Naive B cell (primary cell): ENCODE measurements at regions not wholly inside any gene's neighbourhood (a gene's known extent, or its start where the extent isn't known, plus 50 kb on each side); places are given as distances from the start of the nearest gene placed in this dataset.

Source experiments
- ATAC-seq, 2 donors: fragments of 150-1000 bp; cut with Tn5 transposase; 2 replicates each; pipeline ENCODE4 v1.10.0; 2021; ENCODE audit warnings: low read depth in 2 of 2, mild to moderate bottlenecking in 2 of 2, moderate library complexity in 2 of 2
- DNase-seq: peaks from one replicate; pipeline ENCODE4 v3.0.0; 2022
- H3K27ac Mint-ChIP-seq, 6 donors: one replicate each; pipeline ENCODE4 v1.8.0; 2020 to 2022; ENCODE audit warnings: mild to moderate bottlenecking in 6 of 6, mixed read lengths in 6 of 6, moderate library complexity in 5 of 6, inconsistent platforms in 2 of 6
- H3K27me3 Mint-ChIP-seq, 3 donors: one replicate each; pipeline ENCODE4 v1.8.0; 2021 to 2022; ENCODE audit warnings: mixed read lengths in 3 of 3, mild to moderate bottlenecking in 1 of 3
- H3K36me3 Mint-ChIP-seq, 2 donors: one replicate each; pipeline ENCODE4 v1.8.0; 2020 to 2022; ENCODE audit warnings: mixed read lengths in 2 of 2, inconsistent platforms in 1 of 2, mild to moderate bottlenecking in 1 of 2
- H3K4me1 Mint-ChIP-seq, 3 donors: one replicate each; pipeline ENCODE4 v1.8.0; 2020 to 2022; ENCODE audit warnings: mixed read lengths in 3 of 3, inconsistent platforms in 1 of 3, mild to moderate bottlenecking in 1 of 3, moderate library complexity in 1 of 3
- H3K4me3 Mint-ChIP-seq, 8 donors: one replicate each; pipeline ENCODE4 v1.8.0; 2020 to 2022; ENCODE audit warnings: mild to moderate bottlenecking in 8 of 8, mixed read lengths in 8 of 8, moderate library complexity in 8 of 8, inconsistent platforms in 2 of 8
- H3K9me3 Mint-ChIP-seq, 7 donors: one replicate each; pipeline ENCODE4 v1.8.0; 2020 to 2022; ENCODE audit warnings: mixed read lengths in 7 of 7, mild to moderate bottlenecking in 5 of 7, inconsistent platforms in 2 of 7, moderate library complexity in 1 of 7

GRCh38 chr5:125394661-125395280, 648.3 kb upstream of the ZNF608 start:
- no peak for ATAC-seq
- H3K36me3 Mint-ChIP-seq: peaks cover 0 to 7% of the 10 kb centered on the region in 2 donors
- H3K27me3 Mint-ChIP-seq: peaks cover 0 to 6% (median 0%) of the 10 kb centered on the region in 3 donors

GRCh38 chr5:125396462-125396861, 650.0 kb upstream of the ZNF608 start:
- Mint-ChIP-seq H3K4me3 (no peak overlapping the region), H3K27me3 (peaks cover 0 to 6% (median 0%) of the 10 kb centered on the region in 3 donors), H3K4me1 (peaks cover 0 to 5% (median 0%) of the 10 kb centered on the region in 3 donors), H3K9me3 (peaks cover 4 to 15% (median 7%) of the 10 kb centered on the region in 7 donors), H3K36me3 (peaks cover 0 to 7% of the 10 kb centered on the region in 2 donors), H3K27ac (no peak overlapping the region)
- ATAC-seq (no peak), DNase-seq (no peak)

More at GRCh38 chr5:125394661-125395280, 648.3 kb upstream of the ZNF608 start:
- peaks cover 0 to 5% (median 0%) of the 10 kb centered on the region in 3 donors for H3K4me1 Mint-ChIP-seq
- H3K4me3 Mint-ChIP-seq: no peak overlapping the region
- no peak overlapping the region for H3K27ac Mint-ChIP-seq
- H3K9me3 Mint-ChIP-seq: peaks cover 4 to 15% (median 7%) of the 10 kb centered on the region in 7 donors
- DNase-seq: no peak

- Mint-ChIP-seq H3K9me3 (peaks cover 4 to 15% (median 5%) of the 10 kb centered on the region in 7 donors), H3K36me3 (peaks cover 0 to 7% of the 10 kb centered on the region in 2 donors), H3K27me3 (peaks cover 0 to 6% (median 0%) of the 10 kb centered on the region in 3 donors), H3K4me1 (peaks cover 0 to 5% (median 0%) of the 10 kb centered on the region in 3 donors), H3K4me3 (no peak overlapping the region), H3K27ac (no peak overlapping the region)
- no peak for DNase-seq
- no peak for ATAC-seq
Measured at GRCh38 chr5:125398466-125398865, 652.0 kb upstream of the ZNF608 start.

- Mint-ChIP-seq H3K36me3 (peaks cover 0 to 7% of the 10 kb centered on the region in 2 donors), H3K4me1 (no peaks in the 10 kb centered on the region), H3K27me3 (no peaks in the 10 kb centered on the region), H3K27ac (peak overlapping the region in 1 of 6 donors; percentile 47), H3K4me3 (no peak overlapping the region), H3K9me3 (peaks cover 0 to 15% (median 6%) of the 10 kb centered on the region in 7 donors)
- no peak for ATAC-seq
- no peak for DNase-seq
Measured at GRCh38 chr5:125399885-125400284, 653.4 kb upstream of the ZNF608 start.

- ATAC-seq (no peak), DNase-seq (no peak)
- no peak overlapping the region for H3K27ac Mint-ChIP-seq
- H3K4me3 Mint-ChIP-seq: no peak overlapping the region
- H3K9me3 Mint-ChIP-seq: peaks cover 0 to 11% (median 3%) of the 10 kb centered on the region in 7 donors
- no peaks in the 10 kb centered on the region for H3K27me3 Mint-ChIP-seq
- H3K4me1 Mint-ChIP-seq: no peaks in the 10 kb centered on the region
- no peaks in the 10 kb centered on the region for H3K36me3 Mint-ChIP-seq
Measured at GRCh38 chr5:125401724-125402622, 655.5 kb upstream of the ZNF608 start.

GRCh38 chr5:125402787-125403186, 656.3 kb upstream of the ZNF608 start:
- Mint-ChIP-seq H3K4me3 (no peak overlapping the region), H3K9me3 (peaks cover 0 to 10% (median 3%) of the 10 kb centered on the region in 7 donors), H3K36me3 (no peaks in the 10 kb centered on the region), H3K27ac (no peak overlapping the region), H3K4me1 (no peaks in the 10 kb centered on the region), H3K27me3 (no peaks in the 10 kb centered on the region)
- ATAC-seq (no peak), DNase-seq (no peak)

GRCh38 chr5:125404056-125404455, 657.6 kb upstream of the ZNF608 start:
- DNase-seq (no peak), ATAC-seq (no peak)
- peaks cover 0 to 10% (median 3%) of the 10 kb centered on the region in 7 donors for H3K9me3 Mint-ChIP-seq
- H3K36me3 Mint-ChIP-seq: no peaks in the 10 kb centered on the region
- no peak overlapping the region for H3K4me3 Mint-ChIP-seq
- H3K27ac Mint-ChIP-seq: no peak overlapping the region
- H3K27me3 Mint-ChIP-seq: no peaks in the 10 kb centered on the region
- no peaks in the 10 kb centered on the region for H3K4me1 Mint-ChIP-seq

- Mint-ChIP-seq H3K9me3 (peaks cover 0 to 10% (median 3%) of the 10 kb centered on the region in 7 donors), H3K4me1 (peaks cover 17 to 24% (median 21%) of the 10 kb centered on the region in 3 donors), H3K27me3 (peaks cover 0 to 7% (median 0%) of the 10 kb centered on the region in 3 donors), H3K36me3 (no peaks in the 10 kb centered on the region), H3K27ac (no peak overlapping the region), H3K4me3 (no peak overlapping the region)
- DNase-seq: no peak
- no peak for ATAC-seq
Measured at GRCh38 chr5:125408448-125409233, 662.2 kb upstream of the ZNF608 start.

- H3K4me3 Mint-ChIP-seq: no peak overlapping the region
- ATAC-seq: no peak
Measured at GRCh38 chr5:125409234-125409860, 662.9 kb upstream of the ZNF608 start.

GRCh38 chr5:125409861-125410536, 663.6 kb upstream of the ZNF608 start:
- peaks cover 17 to 25% (median 21%) of the 10 kb centered on the region in 3 donors for H3K4me1 Mint-ChIP-seq
- H3K9me3 Mint-ChIP-seq: peaks cover 0 to 7% (median 3%) of the 10 kb centered on the region in 7 donors
- ATAC-seq (no peak), DNase-seq (no peak)
- no peaks in the 10 kb centered on the region for H3K36me3 Mint-ChIP-seq
- H3K27ac Mint-ChIP-seq: no peak overlapping the region
- peaks cover 0 to 7% (median 0%) of the 10 kb centered on the region in 3 donors for H3K27me3 Mint-ChIP-seq
- H3K4me3 Mint-ChIP-seq: no peak overlapping the region

More at GRCh38 chr5:125409234-125409860, 662.9 kb upstream of the ZNF608 start:
- H3K36me3 Mint-ChIP-seq: no peaks in the 10 kb centered on the region
- H3K27me3 Mint-ChIP-seq: peaks cover 0 to 7% (median 0%) of the 10 kb centered on the region in 3 donors
- H3K4me1 Mint-ChIP-seq: peaks cover 17 to 25% (median 21%) of the 10 kb centered on the region in 3 donors
- H3K9me3 Mint-ChIP-seq: peaks cover 0 to 10% (median 3%) of the 10 kb centered on the region in 7 donors
- DNase-seq: no peak
- H3K27ac Mint-ChIP-seq: no peak overlapping the region

GRCh38 chr5:125410537-125411070, 664.2 kb upstream of the ZNF608 start:
- peaks cover 0 to 6% (median 3%) of the 10 kb centered on the region in 7 donors for H3K9me3 Mint-ChIP-seq
- H3K27me3 Mint-ChIP-seq: peaks cover 0 to 7% (median 0%) of the 10 kb centered on the region in 3 donors
- no peak overlapping the region for H3K4me3 Mint-ChIP-seq
- H3K27ac Mint-ChIP-seq: no peak overlapping the region
- no peaks in the 10 kb centered on the region for H3K36me3 Mint-ChIP-seq
- ATAC-seq: no peak
- peaks cover 17 to 25% (median 21%) of the 10 kb centered on the region in 3 donors for H3K4me1 Mint-ChIP-seq
- no peak for DNase-seq
